ENCODE measurements at regions not wholly inside any gene's neighbourhood (a gene's known extent, or its start where the extent isn't known, plus 50 kb on each side); places are given as distances from the start of the nearest gene placed in this dataset.

DNA sequence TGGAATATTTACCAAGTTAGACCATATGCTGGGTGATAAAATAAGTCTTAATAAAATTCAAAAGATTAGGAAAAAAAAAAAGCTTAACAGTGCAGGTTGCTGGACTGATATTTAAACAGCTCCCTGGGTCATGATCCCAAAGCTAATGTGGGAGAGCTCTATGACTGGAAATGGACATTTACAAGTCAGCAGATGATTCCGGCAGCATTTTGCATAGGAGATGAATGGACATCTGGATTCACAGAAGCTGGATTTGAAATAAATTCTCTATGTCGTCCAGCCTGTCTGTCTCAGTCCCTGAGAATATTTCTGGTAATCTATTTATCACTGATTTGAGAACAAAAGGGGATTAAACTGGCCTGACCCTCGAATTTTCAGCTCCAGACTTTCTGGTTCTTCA lies 52.3 kb upstream of the KLHL25 start:
- DNase-seq (ENCODE audit: low spot score), result no peak

DNA sequence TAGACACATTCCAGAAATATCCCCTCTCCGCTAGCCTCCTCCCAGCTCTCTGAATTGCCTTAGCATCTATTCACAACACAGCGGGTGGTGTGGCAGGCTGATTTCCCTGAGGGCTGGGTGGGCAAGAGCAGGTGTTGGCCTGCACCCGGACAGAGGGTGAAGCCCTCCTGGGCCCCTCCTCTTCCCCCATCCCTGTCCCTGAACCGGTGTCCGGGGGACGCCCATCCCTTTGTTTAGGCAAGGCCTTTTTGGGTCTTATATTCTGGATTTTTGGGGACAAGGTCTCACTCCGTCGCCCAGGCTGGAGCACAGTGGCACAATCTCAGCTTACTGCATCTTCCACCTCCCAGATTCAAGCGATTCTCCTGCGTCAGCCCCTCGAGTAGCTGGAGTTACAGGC lies 55.2 kb upstream of the KLHL25 start:
- no peak for DNase-seq (ENCODE audit: low spot score)

- no peak for DNase-seq (ENCODE audit: low spot score)
Measured at GRCh38 chr15:85852969-85853368, 58.2 kb upstream of the KLHL25 start.

GRCh38 chr15:85854345-85855097 lies 59.8 kb upstream of the KLHL25 start:
- DNase-seq (ENCODE audit: low spot score), result peak; percentile 74

DNA sequence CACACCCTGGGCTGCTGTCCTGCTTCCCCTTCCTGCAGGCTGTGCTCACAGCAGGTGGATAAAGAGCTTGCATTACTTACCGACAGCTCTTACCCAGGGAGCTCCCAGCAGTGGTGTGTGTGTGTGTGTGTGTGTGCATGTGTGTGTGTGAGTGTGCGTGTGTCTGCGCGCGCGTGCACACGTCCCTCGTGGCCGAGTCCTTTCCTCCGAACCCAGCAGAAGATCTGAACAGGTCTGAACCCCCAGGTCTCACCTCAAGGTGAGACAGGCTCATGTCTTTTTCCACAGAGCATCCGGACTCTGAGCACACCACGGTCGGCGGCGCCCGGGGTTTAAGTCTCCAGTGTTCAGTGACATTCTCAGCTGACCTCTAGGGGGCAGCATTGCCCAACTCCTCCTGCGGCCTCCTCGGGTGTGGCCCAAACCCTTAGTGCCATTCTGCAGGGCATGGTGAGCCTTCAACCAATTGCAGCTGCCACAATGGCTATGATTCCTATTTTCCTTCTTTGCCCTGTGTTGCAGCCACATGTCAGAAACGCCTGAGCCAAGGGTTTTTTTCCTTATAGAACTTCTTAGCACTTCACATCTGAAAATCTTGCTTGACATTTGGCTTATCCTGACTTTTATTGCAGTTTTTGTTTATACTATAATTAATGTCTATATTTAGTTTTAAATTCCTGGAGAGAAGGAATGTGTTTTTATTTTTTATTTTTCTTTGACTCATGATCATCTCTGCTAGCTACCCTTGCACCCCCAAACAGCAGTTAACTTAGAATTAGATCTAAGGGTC lies 64.1 kb upstream of the KLHL25 start:
- DNase-seq (ENCODE audit: low spot score), result peak; percentile 75

- DNase-seq (ENCODE audit: low spot score), result no peak
Measured at GRCh38 chr15:85859671-85860070, 64.9 kb upstream of the KLHL25 start.

GRCh38 chr15:85860394-85861161 lies 65.9 kb upstream of the KLHL25 start:
- DNase-seq (ENCODE audit: low spot score), result no peak

DNA sequence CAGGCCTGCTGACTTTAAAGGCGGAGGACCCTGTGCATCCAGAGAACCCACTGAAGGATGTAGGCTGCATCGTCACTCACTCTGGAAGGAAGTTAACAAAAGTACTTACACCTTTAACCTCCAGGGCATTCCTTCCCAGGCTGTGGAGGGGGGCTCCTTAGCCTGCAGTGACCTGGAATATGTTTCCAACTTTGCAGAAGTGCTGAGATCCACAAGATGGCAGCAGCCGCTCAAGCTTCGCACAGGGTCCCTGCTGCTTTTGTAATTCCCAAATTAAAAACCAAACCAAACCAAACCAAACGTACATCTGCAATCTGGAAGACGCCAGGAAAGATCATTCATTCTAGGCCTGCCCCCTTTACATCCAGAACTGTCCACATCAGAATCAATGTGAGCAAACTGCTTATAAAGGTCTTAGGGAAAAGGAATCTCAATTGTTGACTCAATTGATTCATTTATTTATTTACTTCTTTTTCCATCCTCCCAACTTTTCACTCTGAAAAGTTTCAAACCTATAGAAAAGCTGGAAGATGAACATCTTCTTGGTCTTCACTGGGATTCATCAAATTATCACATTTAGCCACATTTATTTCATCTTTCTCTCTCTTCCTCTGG lies 70.5 kb upstream of the KLHL25 start:
- DNase-seq (ENCODE audit: low spot score), result peak; percentile 73

DNA sequence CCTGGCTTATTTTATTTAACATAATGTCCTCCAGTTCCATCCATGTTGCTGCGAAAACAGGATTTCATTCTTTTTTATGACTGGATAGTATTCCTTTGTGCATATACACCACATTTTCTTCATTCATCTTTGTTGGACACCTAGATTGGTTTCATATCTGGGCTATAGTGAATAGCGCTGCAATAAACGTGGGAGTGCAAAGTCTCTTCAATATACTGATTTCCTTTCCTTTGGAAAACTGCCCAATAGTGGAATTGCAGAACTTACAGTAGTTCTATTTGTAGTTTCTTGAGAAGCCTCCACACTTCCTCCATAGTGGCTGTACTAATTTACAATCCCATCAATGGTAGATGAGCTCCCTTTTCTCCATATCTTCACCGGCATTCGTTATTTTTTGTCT lies 72.5 kb upstream of the KLHL25 start:
- no peak for DNase-seq (ENCODE audit: low spot score)

GRCh38 chr15:85869124-85869523 lies 74.4 kb upstream of the KLHL25 start:
- no peak for DNase-seq (ENCODE audit: low spot score)

DNA sequence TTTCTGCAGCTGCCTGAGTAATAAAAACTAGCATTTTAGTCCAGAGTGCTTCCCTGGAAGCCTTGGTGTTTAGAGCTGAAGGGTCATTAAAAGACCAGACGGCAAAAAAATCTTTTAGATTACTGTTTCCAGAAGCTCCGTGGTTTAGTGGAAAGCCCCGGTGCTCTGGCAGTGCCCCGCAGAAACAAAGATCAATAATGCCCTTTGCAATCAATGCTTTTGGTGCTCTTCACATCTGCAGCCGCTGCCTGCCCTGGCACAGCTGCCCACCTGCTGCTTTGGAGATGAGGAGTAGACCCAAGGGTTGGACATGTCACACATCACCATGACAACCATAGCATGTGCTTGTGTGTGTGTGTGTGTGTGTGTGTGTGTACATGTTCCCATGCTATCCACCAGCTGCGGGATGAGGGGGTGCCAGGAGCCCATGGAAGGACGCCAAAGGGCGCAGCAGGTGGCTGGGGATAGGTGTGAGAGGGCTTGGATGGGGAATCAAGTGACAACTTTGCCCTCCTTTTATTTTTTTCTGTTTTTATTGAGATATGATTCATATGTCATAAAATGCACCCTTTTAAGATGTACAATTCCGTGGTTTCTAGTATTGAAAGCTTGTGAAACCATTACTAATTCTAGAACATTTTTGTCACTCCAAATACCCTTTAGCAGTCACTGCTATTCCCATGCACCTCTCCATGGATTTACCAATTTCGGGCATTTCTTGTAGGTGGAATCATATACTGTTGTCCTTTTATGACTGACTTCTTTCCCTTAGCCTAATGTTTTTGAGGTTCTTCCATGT lies 75.7 kb upstream of the KLHL25 start:
- no peak for DNase-seq (ENCODE audit: low spot score)

DNA sequence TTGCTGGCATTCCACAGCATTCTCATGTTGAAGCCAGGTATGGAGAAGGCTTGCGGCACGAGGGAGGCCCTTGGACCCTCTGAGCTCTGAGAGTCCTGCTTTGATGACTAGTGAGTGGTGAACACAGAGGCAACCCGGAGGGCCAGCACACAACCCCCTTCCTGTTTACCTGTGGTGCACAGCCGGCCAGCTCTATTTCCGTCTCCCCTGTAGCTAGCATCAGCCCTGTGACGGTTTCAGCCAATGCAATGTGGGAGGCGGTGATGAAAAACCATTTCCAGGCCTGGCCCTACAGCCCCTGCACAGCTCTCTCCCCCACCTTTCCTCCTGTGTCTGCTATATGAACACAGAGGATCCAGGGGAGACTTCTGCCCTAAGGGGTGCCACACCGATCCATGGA lies 76.8 kb upstream of the KLHL25 start:
- DNase-seq (ENCODE audit: low spot score), result no peak

- no peak for DNase-seq (ENCODE audit: low spot score)
Measured at GRCh38 chr15:85872125-85872524, 77.4 kb upstream of the KLHL25 start.

- DNase-seq (ENCODE audit: low spot score), result no peak
Measured at GRCh38 chr15:85874236-85874635, 79.5 kb upstream of the KLHL25 start.

DNA sequence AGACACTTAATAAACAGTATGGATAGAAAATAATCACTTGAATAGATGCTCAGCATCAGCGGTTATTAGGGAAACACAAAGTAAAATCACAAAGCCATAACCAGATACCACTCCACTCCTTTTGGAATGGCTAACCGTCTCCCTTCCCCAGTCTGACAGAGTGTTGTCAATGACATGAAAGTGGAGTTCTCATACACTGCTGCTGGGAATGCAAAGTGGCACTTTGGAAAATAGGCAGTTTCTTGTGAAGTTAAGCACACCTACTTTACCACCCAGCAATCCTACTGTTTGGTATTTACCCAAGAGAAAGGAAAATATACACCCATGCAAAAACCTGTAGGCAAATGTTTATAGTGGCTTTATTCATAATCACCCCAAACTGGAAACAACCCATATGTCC lies 81.0 kb upstream of the KLHL25 start:
- DNase-seq (ENCODE audit: low spot score), result no peak

DNA sequence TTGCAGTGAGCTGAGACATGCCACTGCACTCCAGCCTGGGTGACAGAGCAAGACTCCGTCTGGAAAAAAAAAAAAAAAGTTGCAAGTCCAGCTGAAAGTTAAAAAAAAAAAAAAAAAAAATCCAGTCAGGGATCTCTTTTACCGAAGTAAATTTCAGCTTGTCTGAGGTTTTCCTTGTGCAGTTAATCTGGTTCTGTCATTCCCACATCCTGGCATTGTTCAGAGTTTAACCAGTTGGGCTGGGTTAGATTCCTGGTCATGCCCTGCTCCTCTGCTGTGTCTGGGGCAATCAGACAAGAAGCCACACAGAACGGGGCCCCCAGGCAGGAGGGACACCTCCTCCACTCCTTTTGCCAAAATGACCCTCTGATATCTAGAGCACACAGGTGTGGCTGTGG lies 84.1 kb upstream of the KLHL25 start:
- no peak for DNase-seq (ENCODE audit: low spot score)

DNA sequence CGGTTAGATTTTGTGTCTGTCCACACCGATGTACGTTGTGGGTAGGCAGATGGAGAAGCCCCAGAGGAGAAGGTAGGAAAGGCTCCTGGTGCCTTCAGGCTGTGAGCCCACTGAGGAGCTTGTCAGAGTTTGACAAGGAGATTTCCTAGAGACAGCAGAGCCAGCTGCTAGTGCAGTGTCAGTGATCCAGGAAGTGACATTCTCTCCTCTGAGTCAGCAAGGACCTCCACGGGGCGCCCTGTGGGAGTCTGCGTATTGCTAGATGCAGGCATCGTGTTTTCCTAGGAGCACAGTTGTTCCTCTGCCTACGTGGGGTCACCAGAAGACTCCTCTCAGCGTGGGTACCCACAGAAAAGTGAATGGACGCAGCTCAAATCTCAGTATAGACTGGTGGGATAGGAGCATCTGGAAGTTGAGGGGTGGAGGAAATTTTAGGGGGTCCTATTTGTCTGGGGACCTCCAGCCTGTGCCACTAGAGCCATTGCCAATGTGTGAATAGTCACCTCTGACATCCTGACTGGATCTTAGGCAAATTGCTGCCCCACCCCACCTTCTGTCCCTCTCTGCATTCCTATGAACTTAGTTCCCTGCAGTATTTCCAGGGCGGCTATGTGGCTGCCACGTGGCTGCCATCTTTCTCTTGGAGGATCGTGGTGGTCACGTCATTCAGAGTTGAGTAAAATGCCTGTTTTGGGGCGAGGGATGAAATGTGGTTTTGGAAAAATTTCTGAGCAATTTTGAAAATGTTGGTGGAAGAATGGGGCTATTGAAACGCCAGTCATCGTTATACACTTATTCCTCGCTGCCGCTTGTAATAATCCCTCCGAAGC lies 84.8 kb upstream of the KLHL25 start:
- DNase-seq (ENCODE audit: low spot score), result no peak

DNA sequence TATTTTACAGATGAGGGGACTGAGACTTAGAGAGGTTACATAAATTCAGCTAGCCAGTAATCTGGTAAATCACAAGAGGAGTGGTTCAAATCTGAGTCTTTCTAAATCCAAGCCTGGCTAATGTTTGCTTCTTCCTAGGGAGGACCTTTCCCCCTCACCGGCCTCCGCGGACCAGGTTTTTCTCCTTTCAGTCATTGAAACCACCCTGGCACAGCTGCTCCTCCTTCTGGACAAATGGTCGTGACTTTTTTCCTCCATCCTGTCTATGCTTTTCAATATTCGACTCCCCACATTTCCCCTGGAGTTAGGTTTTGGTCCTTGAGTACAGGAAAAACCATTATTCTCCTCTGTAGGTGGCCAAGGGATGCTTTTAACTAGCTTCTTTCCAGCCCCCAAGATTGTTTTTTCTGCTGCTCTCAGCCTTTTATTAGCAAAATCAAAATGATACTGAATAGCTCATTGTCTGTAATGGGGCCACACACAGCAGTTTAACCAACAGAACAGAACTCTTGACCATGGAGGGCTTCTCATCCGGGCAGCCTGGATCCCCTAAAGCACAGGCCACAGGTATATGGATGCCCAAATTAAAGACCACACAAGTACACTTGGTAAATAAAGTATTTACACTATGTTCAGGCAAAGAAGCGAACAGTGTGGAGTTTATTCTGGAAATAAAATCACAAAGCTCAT lies 85.9 kb upstream of the KLHL25 start:
- no peak for DNase-seq (ENCODE audit: low spot score)

GRCh38 chr15:85886309-85886811 lies 91.6 kb upstream of the KLHL25 start:
- DNase-seq (ENCODE audit: low spot score), result peak; percentile 84
